ENCODE measurements at regions not wholly inside any gene's neighbourhood (a gene's known extent, or its start where the extent isn't known, plus 50 kb on each side); places are given as distances from the start of the nearest gene placed in this dataset.
"Not testable (repeated sequence)": the region's sequence is repeated elsewhere in the genome, so short reads cannot be mapped to it uniquely, and the experiment has no call there.

DNA sequence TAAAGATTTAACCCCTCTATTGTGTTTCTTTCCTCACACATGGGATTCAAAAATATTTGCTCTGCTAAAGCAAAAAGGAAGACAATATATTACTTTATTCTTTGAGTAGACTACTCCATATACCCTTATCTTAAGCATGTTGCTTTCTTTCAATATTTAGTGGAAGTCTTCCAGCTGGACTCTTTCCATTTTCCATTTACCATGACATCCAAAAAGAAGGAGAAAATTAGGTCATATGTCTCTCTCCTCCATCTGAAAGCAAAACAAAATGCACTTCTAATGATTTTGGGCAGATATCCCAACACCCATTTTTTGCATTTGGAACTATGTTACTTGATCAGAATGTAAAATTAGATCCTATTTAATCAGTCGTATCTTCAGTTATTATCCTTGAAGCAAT lies 1336.5 kb downstream of the PCDH19 start:
- no peak for DNase-seq

DNA sequence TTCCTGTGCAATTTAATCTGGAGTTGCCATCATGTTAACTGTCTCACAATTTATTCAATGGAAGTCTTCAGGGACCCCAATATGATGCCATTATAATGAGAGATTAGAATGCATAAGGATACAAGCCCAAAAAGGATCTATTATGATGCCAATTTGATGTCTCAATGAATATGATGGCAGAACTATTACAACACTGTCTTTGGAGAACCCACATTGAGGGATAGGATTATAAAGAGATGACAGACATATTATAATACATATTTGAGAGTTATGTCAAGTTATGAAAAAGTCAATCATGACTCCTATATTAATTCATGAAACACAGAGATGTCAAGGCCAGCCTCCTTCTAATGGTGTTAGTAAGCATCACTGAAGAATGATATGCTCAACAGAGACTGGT lies 1358.4 kb downstream of the PCDH19 start:
- DNase-seq, result no peak

DNA sequence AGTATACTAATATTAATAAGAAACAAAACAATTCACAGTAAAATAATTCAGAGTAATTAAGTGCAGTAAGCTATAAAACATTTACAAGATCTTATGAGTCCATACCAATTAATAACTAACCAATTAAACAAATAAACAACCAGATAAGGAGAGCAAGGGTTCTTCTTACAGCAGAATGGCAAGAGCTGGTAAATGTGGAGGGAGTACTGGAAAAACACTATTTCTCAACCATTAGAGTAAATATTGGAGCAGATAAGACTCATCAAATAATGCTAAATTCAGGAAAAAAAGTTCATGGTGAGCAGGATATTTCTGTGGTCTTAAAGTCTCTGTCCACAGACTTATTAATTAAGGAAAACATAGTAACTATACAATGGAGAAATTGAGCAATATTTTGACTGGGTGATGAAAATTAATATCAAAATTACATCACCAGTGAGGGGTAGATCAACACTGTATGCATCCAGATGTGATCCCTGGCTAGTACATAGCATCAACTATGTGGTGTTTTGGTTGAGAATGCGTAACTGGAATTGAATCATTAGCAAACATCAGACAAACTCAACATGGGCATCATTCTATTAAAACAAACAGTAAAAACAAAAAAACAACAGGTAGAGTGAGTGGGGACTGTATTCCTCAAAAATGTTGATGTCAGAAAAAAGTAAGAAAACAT lies 1376.7 kb downstream of the PCDH19 start:
- DNase-seq, result no peak

DNA sequence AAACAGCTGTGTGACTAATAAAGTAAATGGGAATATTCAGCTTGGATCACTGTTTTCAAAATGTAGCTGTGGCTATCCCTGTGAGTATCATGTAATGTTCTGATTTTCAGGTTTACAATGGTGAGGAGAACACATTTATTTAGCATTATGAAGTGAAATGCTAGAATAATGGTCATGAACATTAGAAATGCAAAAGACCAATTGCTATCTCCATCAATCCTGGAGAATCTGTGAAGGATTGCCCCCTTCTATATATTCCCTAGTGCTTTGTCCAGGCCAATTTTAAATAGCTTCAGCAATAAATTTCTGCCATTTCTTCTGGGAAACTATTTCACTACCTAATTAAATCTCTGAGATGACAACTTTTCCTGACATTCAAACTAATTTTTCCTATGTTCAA lies 1399.1 kb downstream of the PCDH19 start:
- DNase-seq, result no peak

DNA sequence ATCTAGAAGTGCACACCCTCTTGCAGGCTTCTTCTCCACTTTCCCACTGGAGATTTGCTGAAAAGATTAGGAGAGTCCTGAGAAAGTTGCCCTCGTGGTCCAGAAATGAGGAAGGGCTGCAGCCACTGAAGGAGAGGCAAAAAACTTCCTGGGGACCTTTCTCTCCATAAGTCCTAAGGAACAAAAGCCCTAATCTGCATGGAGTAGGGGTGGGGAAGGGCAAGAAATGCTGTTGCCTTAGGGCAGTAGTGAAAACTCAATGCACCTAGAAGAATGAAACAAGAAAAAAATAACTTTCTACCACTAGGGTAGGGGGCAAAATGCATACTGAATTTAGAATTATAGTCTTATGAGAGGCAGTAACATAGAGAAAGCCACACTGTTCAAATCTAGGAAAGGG lies 1408.8 kb downstream of the PCDH19 start:
- no peak for DNase-seq

DNA sequence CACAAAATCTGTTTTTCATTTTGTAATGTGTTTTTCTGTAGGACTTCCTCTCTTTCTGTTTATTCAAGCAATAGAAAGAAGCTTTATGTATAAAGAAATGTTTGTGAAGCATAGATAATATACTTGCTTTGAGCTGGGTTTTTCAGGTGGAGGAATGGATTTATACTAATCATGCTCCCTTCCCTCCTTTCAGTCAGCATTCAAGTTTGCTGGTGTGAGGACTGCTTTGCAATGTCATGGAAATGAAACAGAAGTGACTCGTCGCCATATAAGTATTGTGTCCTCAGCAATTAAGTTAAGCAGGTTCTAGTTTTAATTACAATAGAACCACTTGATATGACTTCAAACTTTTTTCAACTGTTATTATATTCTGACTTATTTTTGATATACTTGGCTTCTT lies 1447.1 kb downstream of the PCDH19 start:
- DNase-seq, result no peak

DNA sequence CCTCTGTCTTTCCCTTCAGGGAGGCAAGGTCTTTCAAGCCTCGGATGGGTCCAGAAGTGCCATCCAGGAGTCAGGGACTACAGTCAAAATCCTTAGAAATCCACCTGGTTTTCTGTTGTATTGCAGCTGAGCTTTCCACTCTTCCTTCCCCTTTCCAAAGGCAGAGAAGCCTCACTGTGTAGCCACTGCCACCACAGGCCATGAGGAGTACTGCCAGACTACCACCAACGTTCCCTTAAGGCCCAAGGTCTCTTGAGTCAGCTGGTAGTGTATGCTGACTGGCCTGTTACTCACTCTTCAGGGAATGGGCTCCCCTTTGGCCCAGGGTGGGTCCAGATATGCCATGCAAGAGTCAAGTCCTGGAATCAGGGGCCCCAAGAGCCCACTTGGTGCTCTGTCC lies 1454.1 kb downstream of the PCDH19 start:
- no peak for DNase-seq

DNA sequence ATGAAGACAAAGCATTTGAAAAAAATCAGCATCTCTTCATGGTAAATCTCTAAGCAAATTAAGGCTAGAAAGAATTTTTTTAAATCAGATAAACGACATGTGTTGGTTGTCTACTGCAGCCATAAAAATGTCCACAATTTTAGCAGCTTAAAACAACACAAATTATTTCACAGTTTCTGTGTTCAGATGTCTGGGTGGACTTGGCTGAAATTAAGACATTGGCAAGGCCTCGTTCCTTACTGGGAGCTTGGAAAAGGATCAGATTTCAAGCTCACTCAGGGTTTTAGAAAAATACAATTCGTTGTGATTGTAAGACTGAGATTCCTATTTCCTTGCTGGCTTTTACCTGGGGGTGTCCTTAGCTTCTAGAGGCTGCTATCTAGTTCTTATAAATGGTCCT lies 1470.6 kb downstream of the PCDH19 start:
- DNase-seq, result no peak

DNA sequence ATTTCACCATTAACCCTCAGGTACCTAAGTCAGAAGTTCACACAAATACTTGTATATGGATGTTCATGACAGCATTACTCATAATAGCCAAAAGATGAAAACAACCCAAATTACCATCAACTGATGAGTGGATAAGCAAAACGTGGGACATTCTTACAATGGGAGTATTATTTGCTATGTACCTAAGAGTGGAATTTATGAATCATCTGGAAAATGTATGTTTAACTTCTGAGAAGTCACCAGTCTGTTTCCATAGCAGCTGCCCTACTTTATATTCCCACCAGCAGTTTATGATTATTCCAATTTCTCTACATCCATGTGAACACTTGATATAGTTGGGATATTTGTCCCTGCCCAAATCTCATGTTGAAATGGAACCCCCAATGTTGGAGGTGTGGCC lies 1478.9 kb downstream of the PCDH19 start:
- no peak for DNase-seq

DNA sequence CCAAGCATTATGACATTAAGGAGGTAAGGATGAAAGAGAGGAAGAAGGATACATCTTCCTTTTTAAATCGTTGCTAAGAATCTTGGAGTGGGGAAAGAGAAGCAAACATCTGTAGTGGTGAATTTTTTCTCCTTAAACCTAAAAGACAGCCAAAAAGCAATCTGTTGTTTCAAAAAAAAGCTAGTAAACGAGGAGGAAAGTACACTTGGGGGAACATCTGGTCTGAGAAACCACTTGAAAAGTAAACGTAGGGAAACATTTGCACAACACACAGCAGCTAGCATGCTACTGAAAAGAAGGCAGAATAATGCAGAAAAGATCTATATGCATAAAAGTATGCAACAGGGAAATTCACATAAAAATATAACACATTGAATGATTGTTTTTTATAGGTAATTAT lies 1485.6 kb downstream of the PCDH19 start:
- no peak for DNase-seq

DNA sequence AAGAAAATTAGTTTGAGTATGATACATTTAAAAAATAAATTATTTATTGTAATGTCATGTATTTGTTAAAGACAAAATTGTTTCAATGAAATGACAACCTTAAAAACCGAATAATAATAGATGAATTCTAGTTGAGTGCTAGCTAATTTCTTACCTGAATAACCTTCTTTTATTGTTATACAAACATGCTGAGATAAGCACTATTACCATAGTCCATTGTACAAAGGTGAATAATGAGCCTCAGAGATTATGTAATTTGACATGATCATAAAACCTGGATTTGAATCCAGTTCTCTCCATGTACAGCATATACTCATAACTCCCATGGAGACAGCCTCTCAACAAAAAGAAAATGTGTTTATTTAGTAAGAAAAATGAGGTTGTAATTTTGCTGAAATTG lies 1512.9 kb downstream of the PCDH19 start:
- no peak for DNase-seq

DNA sequence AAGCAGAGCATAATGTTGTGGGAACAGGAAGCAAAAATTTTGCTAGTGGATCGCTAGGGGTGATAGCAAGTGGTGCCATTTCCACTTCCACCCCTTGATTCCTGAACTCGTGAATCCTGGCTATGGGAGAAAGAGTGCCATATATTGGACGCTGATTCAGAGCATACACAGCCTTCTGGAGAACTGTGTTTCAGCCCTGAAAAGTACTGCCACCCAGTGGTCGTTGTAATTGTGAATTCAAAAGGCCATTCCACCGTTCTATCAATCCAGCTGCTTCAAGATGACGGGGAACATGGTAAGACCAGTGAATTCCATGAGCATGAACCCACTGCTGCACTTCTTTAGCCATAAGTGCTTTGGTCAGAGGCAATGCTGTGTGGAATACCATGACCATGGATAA lies 1559.4 kb downstream of the PCDH19 start:
- not testable (repeated sequence) for DNase-seq
